ENCODE measurements at regions not wholly inside any gene's neighbourhood (a gene's known extent, or its start where the extent isn't known, plus 50 kb on each side); places are given as distances from the start of the nearest gene placed in this dataset.

- no peak overlapping the region for H3K27ac ChIP-seq (ENCODE audit: low read depth in 1 of 2, low read length in 2 of 2)
- CTCF ChIA-PET, result no interaction called here
- H3K4me3 Mint-ChIP-seq, result no peak overlapping the region
- H3K4me1 Mint-ChIP-seq (ENCODE audit: low read depth), result no peaks in the 10 kb centered on the region
- H3K9me3 ChIP-seq (ENCODE audit: control insufficient read depth in 1 of 2, insufficient read depth in 1 of 2, low read length in 2 of 2), result no peaks in the 10 kb centered on the region
- intact Hi-C loops (cut with DNase I, micrococcal nuclease), result no loop called here
- peaks cover 8% of the 10 kb centered on the region for H3K9me3 Mint-ChIP-seq
- no peaks in the 10 kb centered on the region for H3K4me1 ChIP-seq (ENCODE audit: insufficient read depth, low read length)
- H3K27me3 ChIP-seq (ENCODE audit: control insufficient read depth in 1 of 2, insufficient read depth in 2 of 2, low read length in 2 of 2), result no peaks in the 10 kb centered on the region
- no peak for DNase-seq
- ATAC-seq (ENCODE audit: poor library complexity), result no peak
- H3K36me3 ChIP-seq (ENCODE audit: insufficient read depth, low read length), result no peaks in the 10 kb centered on the region
- no peak overlapping the region for H3K4me3 ChIP-seq (ENCODE audit: low read length)
- no peaks in the 10 kb centered on the region for H3K27me3 Mint-ChIP-seq
- TF ChIP-seq, protein P1, sequence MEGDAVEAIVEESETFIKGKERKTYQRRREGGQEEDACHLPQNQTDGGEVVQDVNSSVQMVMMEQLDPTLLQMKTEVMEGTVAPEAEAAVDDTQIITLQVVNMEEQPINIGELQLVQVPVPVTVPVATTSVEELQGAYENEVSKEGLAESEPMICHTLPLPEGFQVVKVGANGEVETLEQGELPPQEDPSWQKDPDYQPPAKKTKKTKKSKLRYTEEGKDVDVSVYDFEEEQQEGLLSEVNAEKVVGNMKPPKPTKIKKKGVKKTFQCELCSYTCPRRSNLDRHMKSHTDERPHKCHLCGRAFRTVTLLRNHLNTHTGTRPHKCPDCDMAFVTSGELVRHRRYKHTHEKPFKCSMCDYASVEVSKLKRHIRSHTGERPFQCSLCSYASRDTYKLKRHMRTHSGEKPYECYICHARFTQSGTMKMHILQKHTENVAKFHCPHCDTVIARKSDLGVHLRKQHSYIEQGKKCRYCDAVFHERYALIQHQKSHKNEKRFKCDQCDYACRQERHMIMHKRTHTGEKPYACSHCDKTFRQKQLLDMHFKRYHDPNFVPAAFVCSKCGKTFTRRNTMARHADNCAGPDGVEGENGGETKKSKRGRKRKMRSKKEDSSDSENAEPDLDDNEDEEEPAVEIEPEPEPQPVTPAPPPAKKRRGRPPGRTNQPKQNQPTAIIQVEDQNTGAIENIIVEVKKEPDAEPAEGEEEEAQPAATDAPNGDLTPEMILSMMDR (IDR thresholded peaks at IDR 0.05), result no peak
- POLR2A ChIA-PET, result no interaction called here
- no peaks in the 10 kb centered on the region for H3K36me3 Mint-ChIP-seq (ENCODE audit: low read depth)
- H3K27ac Mint-ChIP-seq, result no peak overlapping the region
Observed at GRCh38 chr10:106304056-106304455, 860.5 kb downstream of the SORCS1 start.

- peaks cover 8% of the 10 kb centered on the region for H3K9me3 Mint-ChIP-seq
- intact Hi-C loops (cut with DNase I, micrococcal nuclease), result no loop called here
Observed at GRCh38 chr10:106302961-106303360, 861.5 kb downstream of the SORCS1 start.

DNA sequence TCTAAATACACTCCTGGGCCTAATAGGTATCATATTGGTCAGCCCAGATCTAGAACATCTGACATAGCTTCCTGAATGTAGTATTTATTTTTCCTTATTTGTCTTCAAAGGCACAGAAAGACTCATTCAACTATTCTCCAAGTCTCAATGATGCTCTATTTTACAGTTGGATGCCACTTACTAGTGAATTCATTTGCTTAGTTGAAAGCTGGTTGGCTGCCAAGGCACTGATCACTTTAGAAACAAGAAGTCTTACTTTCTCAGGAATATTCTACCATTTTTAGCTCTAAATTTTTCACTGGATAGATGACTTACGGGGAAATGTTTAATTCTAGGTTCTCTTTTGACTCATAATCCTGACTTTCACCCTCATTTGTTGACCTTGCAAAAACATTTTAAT lies 863.4 kb downstream of the SORCS1 start:
- Mint-ChIP-seq H3K27me3 (no peaks in the 10 kb centered on the region), H3K9me3 (peaks cover 5% of the 10 kb centered on the region), H3K4me1 (ENCODE audit: low read depth) (no peaks in the 10 kb centered on the region), H3K4me3 (no peak overlapping the region), H3K36me3 (ENCODE audit: low read depth) (no peaks in the 10 kb centered on the region), H3K27ac (no peak overlapping the region)
- POLR2A ChIA-PET, result no interaction called here
- H3K27ac ChIP-seq (ENCODE audit: low read depth in 1 of 2, low read length in 2 of 2), result no peak overlapping the region
- intact Hi-C loops (cut with DNase I, micrococcal nuclease), result no loop called here
- no peak overlapping the region for H3K4me3 ChIP-seq (ENCODE audit: low read length)
- H3K9me3 ChIP-seq (ENCODE audit: control insufficient read depth in 1 of 2, insufficient read depth in 1 of 2, low read length in 2 of 2), result no peaks in the 10 kb centered on the region
- CTCF ChIA-PET, result no interaction called here
- H3K27me3 ChIP-seq (ENCODE audit: control insufficient read depth in 1 of 2, insufficient read depth in 2 of 2, low read length in 2 of 2), result no peaks in the 10 kb centered on the region
- H3K36me3 ChIP-seq (ENCODE audit: insufficient read depth, low read length), result no peaks in the 10 kb centered on the region
- ATAC-seq (ENCODE audit: poor library complexity), result no peak
- TF ChIP-seq, protein P1 (IDR thresholded peaks at IDR 0.05), result no peak
- no peaks in the 10 kb centered on the region for H3K4me1 ChIP-seq (ENCODE audit: insufficient read depth, low read length)
- no peak for DNase-seq

More at GRCh38 chr10:106302961-106303360, 861.5 kb downstream of the SORCS1 start:
- Mint-ChIP-seq H3K4me1 (ENCODE audit: low read depth) (no peaks in the 10 kb centered on the region), H3K27ac (no peak overlapping the region), H3K36me3 (ENCODE audit: low read depth) (no peaks in the 10 kb centered on the region), H3K4me3 (no peak overlapping the region), H3K27me3 (no peaks in the 10 kb centered on the region)
- H3K9me3 ChIP-seq (ENCODE audit: control insufficient read depth in 1 of 2, insufficient read depth in 1 of 2, low read length in 2 of 2), result no peaks in the 10 kb centered on the region
- ChIA-PET CTCF (no interaction called here), POLR2A (no interaction called here)
- no peak overlapping the region for H3K4me3 ChIP-seq (ENCODE audit: low read length)
- H3K4me1 ChIP-seq (ENCODE audit: insufficient read depth, low read length), result no peaks in the 10 kb centered on the region
- DNase-seq, result no peak
- H3K36me3 ChIP-seq (ENCODE audit: insufficient read depth, low read length), result no peaks in the 10 kb centered on the region
- no peak for ATAC-seq (ENCODE audit: poor library complexity)
- TF ChIP-seq, protein P1 (IDR thresholded peaks at IDR 0.05), result no peak
- H3K27ac ChIP-seq (ENCODE audit: low read depth in 1 of 2, low read length in 2 of 2), result no peak overlapping the region
- no peaks in the 10 kb centered on the region for H3K27me3 ChIP-seq (ENCODE audit: control insufficient read depth in 1 of 2, insufficient read depth in 2 of 2, low read length in 2 of 2)
